ENCODE measurements at regions not wholly inside any gene's neighbourhood (a gene's known extent, or its start where the extent isn't known, plus 50 kb on each side); places are given as distances from the start of the nearest gene placed in this dataset.

DNA sequence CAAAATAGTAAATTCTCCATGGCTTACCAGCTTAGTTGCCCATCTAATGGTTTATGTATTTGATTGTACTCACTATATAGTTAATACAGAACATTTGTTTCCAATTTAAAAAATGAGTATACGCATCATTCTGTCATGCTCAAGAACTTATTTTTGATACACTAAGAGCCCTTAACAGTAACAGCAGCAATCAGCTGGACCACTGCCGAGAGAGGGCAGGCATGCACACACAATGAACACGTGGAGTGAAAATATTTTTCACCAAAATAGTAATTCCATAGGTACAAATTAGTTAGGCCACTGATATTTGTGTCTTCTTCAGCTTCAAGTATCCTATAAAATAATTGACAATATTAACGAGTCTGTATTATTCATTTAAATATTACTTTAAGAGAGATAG lies 109.9 kb downstream of the KLF12 start:
- Histone ChIP-seq H3K27me3 (no peaks in the 10 kb centered on the region), H3K9me3 (no peaks in the 10 kb centered on the region), H3K36me3 (no peaks in the 10 kb centered on the region), H3K4me3 (no peak overlapping the region), H3K27ac (no peak overlapping the region), H3K4me1 (ENCODE audit: insufficient read depth) (no peaks in the 10 kb centered on the region)
- no peak for TF ChIP-seq EP300 (IDR thresholded peaks at IDR 0.05)
- TF ChIP-seq POLR2A (IDR thresholded peaks at IDR 0.05) = no peak
- TF ChIP-seq CTCF (IDR thresholded peaks at IDR 0.05) = no peak
- no peak for DNase-seq
- intact Hi-C loops (cut with DNase I) = no loop called here
- 69 to 79% (median 72%) methylated on average over 4 of the region's 4 CpGs for WGBS, 3 donors

DNA sequence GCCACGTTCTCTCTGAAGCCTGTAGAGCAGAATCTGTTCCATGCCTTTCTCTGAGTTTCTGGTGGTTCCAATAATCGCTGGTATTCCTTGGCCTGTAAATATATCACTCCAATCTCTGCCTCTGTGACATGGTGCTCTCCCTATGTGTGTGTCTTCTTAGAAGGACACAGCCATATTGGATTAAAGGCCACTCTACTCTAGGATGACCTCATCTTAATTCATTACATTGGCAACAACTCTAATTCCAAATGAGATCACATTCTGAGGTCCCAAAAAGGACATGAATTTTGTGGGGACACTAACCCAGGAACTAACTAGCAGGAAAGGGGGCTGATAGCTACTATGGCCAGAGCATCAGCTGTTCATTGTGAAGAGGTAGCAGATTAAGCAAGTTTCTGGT lies 110.7 kb downstream of the KLF12 start:
- intact Hi-C loops (cut with DNase I) = no loop called here
- Histone ChIP-seq H3K27ac (no peak overlapping the region), H3K4me1 (ENCODE audit: insufficient read depth) (no peaks in the 10 kb centered on the region), H3K27me3 (no peaks in the 10 kb centered on the region), H3K36me3 (no peaks in the 10 kb centered on the region), H3K9me3 (no peaks in the 10 kb centered on the region), H3K4me3 (no peak overlapping the region)
- no peak for DNase-seq
- no peak for TF ChIP-seq CTCF (IDR thresholded peaks at IDR 0.05)
- TF ChIP-seq EP300 (IDR thresholded peaks at IDR 0.05) = no peak
- WGBS, 3 donors = 93 to 96% (median 96%) methylated on average over 2 of the region's 2 CpGs

- H3K9me3 ChIP-seq = no peaks in the 10 kb centered on the region
- no peaks in the 10 kb centered on the region for H3K4me1 ChIP-seq (ENCODE audit: insufficient read depth)
- WGBS, 3 donors = 88 to 93% (median 92%) methylated on average over 2 of the region's 2 CpGs
- no peak for DNase-seq
- TF ChIP-seq POLR2A (IDR thresholded peaks at IDR 0.05) (no peak), CTCF (IDR thresholded peaks at IDR 0.05) (no peak), EP300 (IDR thresholded peaks at IDR 0.05) (no peak)
- H3K36me3 ChIP-seq = no peaks in the 10 kb centered on the region
- H3K4me3 ChIP-seq = no peak overlapping the region
- intact Hi-C loops (cut with DNase I) = no loop called here
- H3K27ac ChIP-seq = no peak overlapping the region
- H3K27me3 ChIP-seq = no peaks in the 10 kb centered on the region
These were observed 112.7 kb downstream of the KLF12 start for GRCh38 chr13:74021505-74021904.

- intact Hi-C loops (cut with DNase I) = no loop called here
- DNase-seq = no peak
- Histone ChIP-seq H3K36me3 (no peaks in the 10 kb centered on the region), H3K4me1 (ENCODE audit: insufficient read depth) (no peaks in the 10 kb centered on the region), H3K9me3 (no peaks in the 10 kb centered on the region), H3K27ac (no peak overlapping the region), H3K27me3 (no peaks in the 10 kb centered on the region), H3K4me3 (no peak overlapping the region)
- TF ChIP-seq CTCF (IDR thresholded peaks at IDR 0.05) (no peak), POLR2A (IDR thresholded peaks at IDR 0.05) (no peak), EP300 (IDR thresholded peaks at IDR 0.05) (no peak)
- 87 to 88% (median 87%) methylated on average over 1 of the region's 1 CpG for WGBS, 3 donors
These were observed 116.2 kb downstream of the KLF12 start for GRCh38 chr13:74018062-74018431.

Measured in ovary (tissue), 7 donors.